ENCODE measurements at regions not wholly inside any gene's neighbourhood (a gene's known extent, or its start where the extent isn't known, plus 50 kb on each side); places are given as distances from the start of the nearest gene placed in this dataset.

DNA sequence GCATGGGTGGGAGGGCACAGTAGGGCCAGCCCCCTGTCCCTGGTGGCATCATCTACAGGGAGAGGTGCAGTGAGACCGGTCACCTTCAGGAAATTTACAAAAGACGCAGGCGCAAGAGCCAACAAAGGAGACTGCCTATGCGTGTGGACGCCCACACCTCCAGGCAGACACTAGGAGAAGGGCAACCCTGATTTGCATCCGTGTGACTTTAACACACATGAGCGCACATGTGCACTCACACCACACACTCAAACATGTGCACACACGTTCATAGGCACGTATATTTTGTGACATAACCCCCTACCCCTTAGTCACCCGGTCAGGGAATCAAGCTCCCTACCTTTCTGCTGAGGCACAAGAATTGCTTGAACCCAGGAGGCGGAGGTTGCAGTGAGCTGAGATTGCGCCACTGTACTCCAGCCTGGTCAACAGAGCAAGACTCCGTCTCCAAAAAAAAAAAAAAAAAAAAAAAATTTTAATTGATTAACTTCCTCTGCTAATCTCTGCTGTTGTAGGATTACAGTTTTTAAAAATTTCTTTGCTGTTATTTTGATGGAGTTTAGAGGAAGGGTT, 84.7 kb upstream of the SLC25A33 start:
- H4K20me1 ChIP-seq (ENCODE audit: insufficient read depth) = no peaks in the 10 kb centered on the region
- TF ChIP-seq, protein P1, sequence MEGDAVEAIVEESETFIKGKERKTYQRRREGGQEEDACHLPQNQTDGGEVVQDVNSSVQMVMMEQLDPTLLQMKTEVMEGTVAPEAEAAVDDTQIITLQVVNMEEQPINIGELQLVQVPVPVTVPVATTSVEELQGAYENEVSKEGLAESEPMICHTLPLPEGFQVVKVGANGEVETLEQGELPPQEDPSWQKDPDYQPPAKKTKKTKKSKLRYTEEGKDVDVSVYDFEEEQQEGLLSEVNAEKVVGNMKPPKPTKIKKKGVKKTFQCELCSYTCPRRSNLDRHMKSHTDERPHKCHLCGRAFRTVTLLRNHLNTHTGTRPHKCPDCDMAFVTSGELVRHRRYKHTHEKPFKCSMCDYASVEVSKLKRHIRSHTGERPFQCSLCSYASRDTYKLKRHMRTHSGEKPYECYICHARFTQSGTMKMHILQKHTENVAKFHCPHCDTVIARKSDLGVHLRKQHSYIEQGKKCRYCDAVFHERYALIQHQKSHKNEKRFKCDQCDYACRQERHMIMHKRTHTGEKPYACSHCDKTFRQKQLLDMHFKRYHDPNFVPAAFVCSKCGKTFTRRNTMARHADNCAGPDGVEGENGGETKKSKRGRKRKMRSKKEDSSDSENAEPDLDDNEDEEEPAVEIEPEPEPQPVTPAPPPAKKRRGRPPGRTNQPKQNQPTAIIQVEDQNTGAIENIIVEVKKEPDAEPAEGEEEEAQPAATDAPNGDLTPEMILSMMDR (conservative IDR thresholded peaks at IDR 0.05; ENCODE audit: low read depth, low read length) = no peak
- no peaks in the 10 kb centered on the region for H3K4me1 ChIP-seq (ENCODE audit: low read depth, poor library complexity, severe bottlenecking)
- H3K27me3 ChIP-seq (ENCODE audit: insufficient read depth, low read depth) = no peaks in the 10 kb centered on the region
- no peak overlapping the region for H3K27ac ChIP-seq
- no peak overlapping the region for H3K4me2 ChIP-seq
- no peak overlapping the region for H2AFZ ChIP-seq (ENCODE audit: low read depth)
- no peaks in the 10 kb centered on the region for H3K79me2 ChIP-seq (ENCODE audit: insufficient read depth, low read depth)
- H3K9ac ChIP-seq = no peak overlapping the region
- H3K36me3 ChIP-seq (ENCODE audit: insufficient read depth) = no peaks in the 10 kb centered on the region
- H3K4me3 ChIP-seq (IDR thresholded peaks at IDR 0.05; ENCODE audit: insufficient read depth, low read depth, low read length) = no peak overlapping the region

DNA sequence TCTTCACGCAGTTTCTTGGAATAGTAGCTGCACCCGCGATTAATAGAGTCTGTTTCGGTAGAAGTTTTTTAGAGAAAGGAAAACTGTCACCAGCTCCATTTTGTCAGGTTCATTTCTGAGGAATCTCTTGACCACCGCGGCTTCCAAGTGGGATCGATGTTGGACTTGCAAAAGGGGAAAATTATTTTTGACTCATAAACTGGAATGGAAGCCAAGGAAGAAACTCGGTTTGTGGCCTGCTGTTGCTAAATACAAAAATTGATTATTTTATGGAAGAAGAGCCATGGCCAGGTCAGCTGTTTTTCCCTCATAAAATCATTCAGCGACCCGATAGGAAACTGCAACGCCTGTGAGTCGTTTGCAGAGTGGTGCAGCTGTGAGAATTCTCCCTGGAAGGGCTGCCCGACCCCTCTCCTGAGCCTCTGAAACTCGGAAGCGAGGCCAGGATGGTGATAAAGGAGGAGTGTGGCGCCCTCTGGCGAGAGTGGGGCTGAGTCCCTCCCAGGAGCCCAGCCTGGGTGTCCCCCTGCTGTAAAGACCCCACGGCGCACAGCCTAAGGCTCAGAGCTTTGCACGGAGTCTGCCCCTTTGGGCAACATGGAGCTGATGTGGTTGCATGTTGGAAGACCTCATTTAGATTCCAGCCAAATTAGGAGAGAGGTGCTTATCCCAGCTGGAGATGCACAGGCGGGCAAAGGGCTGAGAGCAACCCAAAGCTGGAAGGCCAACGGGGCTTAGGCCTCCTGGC, 83.6 kb upstream of the SLC25A33 start:
- Histone ChIP-seq H4K20me1 (ENCODE audit: insufficient read depth) (no peaks in the 10 kb centered on the region), H3K79me2 (ENCODE audit: insufficient read depth, low read depth) (no peaks in the 10 kb centered on the region), H3K9ac (no peak overlapping the region), H2AFZ (ENCODE audit: low read depth) (no peak overlapping the region), H3K27me3 (ENCODE audit: insufficient read depth, low read depth) (no peaks in the 10 kb centered on the region), H3K4me3 (IDR thresholded peaks at IDR 0.05; ENCODE audit: insufficient read depth, low read depth, low read length) (no peak overlapping the region), H3K4me1 (ENCODE audit: low read depth, poor library complexity, severe bottlenecking) (no peaks in the 10 kb centered on the region), H3K36me3 (ENCODE audit: insufficient read depth) (no peaks in the 10 kb centered on the region), H3K4me2 (no peak overlapping the region), H3K27ac (no peak overlapping the region)
- TF ChIP-seq, protein P1 (conservative IDR thresholded peaks at IDR 0.05; ENCODE audit: low read depth, low read length) = peak; percentile 79

DNA sequence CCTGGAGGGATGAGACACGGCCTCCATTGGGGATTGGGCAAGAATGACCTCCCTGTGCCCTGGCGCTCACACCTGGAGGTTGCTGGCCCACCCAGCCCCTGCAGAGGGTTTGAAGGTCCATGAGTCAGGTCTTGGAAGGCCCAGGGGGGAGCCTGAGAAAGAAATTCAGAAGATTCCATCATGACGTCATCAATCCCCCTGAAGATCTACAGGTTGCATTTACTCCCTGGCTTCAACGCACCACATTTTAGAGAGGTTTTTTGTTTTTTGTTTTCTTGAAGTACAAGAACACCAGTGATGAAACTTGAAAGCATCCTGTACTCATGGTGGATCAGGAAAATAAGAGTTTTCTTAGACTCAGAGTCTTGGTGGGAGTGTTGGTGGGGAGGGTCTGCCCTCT, 82.4 kb upstream of the SLC25A33 start:
- Histone ChIP-seq H3K36me3 (ENCODE audit: insufficient read depth) (no peaks in the 10 kb centered on the region), H3K27me3 (ENCODE audit: insufficient read depth, low read depth) (no peaks in the 10 kb centered on the region), H3K4me3 (IDR thresholded peaks at IDR 0.05; ENCODE audit: insufficient read depth, low read depth, low read length) (no peak overlapping the region), H3K4me2 (no peak overlapping the region), H4K20me1 (ENCODE audit: insufficient read depth) (no peaks in the 10 kb centered on the region), H3K4me1 (ENCODE audit: low read depth, poor library complexity, severe bottlenecking) (no peaks in the 10 kb centered on the region), H3K79me2 (ENCODE audit: insufficient read depth, low read depth) (no peaks in the 10 kb centered on the region), H3K27ac (no peak overlapping the region), H3K9ac (no peak overlapping the region), H2AFZ (ENCODE audit: low read depth) (no peak overlapping the region)
- TF ChIP-seq, protein P1 (conservative IDR thresholded peaks at IDR 0.05; ENCODE audit: low read depth, low read length) = no peak

DNA sequence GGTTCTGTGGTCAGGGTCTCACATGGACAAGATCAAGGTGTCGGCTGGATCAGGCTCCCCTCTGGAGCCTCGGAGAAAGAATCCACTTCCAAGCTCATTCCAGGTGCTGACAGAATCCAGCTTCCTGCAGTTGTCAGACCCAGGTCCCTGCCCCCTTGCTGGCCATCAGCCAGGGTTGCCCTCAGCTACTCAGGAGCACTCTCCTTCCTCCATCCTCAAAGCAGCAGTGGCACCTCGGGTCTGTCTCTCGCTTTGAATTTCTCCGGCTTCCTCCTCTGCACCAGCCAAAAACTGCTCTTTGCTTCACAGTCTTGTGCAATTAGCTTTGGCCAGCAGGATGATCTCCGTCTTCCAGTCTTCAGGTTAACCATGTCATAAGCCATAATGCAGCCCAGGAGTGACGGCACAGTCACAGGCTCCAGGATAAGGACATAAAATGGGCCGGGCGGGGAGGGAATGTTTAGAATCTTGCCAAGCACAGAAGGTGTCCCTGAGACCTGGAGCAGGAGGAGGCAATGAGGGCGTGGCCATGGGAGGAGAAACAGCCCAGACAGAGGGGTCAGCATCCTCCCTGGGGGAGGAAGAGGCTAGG, 79.4 kb upstream of the SLC25A33 start:
- Histone ChIP-seq H4K20me1 (ENCODE audit: insufficient read depth) (no peaks in the 10 kb centered on the region), H3K79me2 (ENCODE audit: insufficient read depth, low read depth) (no peaks in the 10 kb centered on the region), H2AFZ (ENCODE audit: low read depth) (no peak overlapping the region), H3K36me3 (ENCODE audit: insufficient read depth) (no peaks in the 10 kb centered on the region), H3K9ac (no peak overlapping the region), H3K27me3 (ENCODE audit: insufficient read depth, low read depth) (no peaks in the 10 kb centered on the region), H3K4me3 (IDR thresholded peaks at IDR 0.05; ENCODE audit: insufficient read depth, low read depth, low read length) (no peak overlapping the region), H3K4me2 (no peak overlapping the region), H3K27ac (no peak overlapping the region), H3K4me1 (ENCODE audit: low read depth, poor library complexity, severe bottlenecking) (no peaks in the 10 kb centered on the region)
- TF ChIP-seq, protein P1 (conservative IDR thresholded peaks at IDR 0.05; ENCODE audit: low read depth, low read length) = no peak

All from KMS-11 (cell line).